HG03280 (cell line): ENCODE measurements at regions not wholly inside any gene's neighbourhood (a gene's known extent, or its start where the extent isn't known, plus 50 kb on each side); places are given as distances from the start of the nearest gene placed in this dataset.
"Not testable (repeated sequence)": the region's sequence is repeated elsewhere in the genome, so short reads cannot be mapped to it uniquely, and the experiment has no call there.

ENCODE experiments used
- ATAC-seq: cut with Tn5 transposase; IDR thresholded peaks from one replicate; pipeline ENCODE4 v1.9.1; 2021; ENCODE audit warnings: mild to moderate bottlenecking, moderate library complexity; ENCODE audit not compliant: unreplicated experiment

DNA sequence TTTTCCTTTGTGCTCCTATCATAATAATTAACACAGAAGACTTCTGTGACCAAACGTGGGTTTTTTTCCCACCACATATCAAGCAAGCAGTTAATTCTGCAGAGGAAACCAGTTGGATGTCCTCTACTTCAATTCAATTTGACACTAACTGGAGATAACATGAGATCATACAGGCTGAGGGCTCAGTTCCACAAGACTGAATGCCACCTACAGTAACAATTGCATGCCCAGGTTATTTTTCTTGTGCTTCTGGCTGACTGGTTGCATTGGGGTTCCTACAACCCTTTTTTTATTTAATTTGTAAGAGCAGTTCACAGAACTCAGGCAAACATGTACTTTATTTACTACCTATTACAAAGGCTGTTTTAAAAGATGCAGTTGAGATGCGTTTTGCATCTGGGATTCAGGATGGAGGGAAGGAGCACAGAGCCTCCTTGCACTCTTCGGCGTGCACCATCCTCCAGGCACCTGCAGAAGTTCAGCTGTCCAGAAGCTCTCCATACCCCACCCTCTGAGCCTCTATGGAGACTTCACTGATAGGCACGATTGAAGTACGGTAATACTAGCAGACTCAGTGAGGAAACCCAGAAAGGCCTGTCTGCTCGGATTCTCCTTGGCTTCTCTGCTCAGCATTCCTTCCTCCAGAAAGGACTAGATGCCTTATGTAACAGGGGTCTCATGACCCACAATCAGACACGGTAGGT is 425.2 kb upstream of the CDH9 start:
- ATAC-seq = no peak

DNA sequence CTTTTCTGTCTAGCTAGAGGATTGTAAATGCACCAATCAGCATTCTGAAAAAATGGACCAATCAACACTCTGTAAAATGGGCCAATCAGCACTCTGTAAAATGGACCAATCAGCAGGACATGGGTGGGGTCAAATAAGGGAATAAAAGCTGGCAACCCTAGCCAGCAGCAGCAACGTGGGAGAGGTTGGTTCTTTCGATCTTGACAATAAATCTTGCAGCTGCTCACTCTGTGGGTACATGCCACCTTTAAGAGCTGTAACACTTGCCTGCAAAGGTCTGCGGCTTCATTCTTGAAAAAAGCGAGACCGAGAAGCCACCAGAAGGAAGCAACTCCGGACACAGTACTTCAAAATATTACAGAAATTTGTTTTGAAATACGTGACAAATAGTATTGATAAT is 424.6 kb upstream of the CDH9 start:
- ATAC-seq = no peak

DNA sequence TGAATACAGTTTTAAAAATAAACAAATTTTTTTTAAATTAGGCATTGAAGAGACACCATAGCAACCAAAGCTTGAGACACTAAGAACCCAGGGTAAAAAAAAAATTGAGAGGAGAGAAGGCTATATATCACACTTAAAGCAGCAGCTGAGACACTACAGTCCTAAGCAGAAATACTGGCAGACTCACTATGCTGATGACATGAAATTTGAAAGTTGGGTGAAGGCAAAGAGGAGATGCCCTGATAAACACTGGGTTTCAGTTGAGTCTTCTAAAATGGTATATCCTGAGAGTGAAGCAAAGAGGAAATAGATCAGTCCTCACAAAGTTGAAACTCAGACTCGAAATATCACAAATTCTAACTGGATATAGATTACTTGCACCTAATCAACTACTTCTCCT is 419.9 kb upstream of the CDH9 start:
- no peak for ATAC-seq

DNA sequence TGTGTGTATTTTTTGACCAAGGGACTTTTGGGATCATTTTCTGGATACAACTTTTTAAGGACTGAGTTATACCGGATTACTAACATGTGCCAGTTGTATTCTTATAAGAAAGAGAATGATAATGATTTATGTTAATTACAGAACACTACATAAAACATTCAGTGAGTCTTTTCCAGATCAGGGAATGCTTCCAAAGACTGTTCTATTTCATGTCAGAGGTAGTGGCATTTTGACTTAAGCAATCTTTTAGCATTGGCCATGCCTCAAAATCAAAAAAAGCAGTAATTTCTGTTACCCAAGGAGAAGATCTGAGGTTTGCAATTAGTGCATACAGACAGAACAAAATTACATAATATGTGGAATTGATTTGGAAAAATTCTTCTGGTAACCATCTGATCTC is 413.0 kb upstream of the CDH9 start:
- no peak for ATAC-seq

DNA sequence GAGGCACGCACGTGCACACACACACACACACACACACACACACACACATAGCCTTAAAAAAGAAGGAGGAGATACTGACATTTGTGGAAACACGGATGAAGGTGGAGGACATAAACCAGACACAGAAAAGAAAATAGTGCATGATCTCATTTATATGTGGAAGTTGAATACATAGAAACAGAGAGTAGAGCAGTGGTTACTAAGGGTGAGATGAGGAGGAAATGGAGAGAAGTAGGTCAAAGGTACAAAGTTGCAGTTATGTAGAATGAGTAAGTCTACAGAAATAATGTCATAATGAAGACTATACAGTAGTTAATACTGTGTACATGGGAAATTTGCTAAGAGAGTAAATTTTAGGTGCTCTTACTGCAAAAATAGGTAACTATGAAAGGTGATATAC is 412.2 kb upstream of the CDH9 start:
- no peak for ATAC-seq

DNA sequence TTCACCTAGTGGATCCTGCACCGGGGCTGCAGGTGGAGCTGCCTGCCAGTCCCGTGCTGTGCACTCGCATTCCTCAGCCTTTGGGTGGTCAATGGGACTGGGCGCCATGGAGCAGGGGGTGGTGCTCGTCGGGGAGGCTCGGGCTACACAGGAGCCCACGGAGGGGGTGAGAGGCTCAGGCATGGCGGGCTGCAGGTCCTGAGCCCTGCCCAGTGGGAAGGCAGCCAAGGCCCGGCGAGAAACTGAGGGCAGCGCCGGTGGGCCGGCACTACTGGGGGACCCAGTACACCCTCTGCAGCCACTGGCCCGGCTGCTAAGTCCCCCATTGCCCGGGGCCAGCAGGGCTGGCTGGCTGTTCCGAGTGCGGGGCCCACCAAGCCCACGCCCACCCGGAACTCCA is 401.0 kb upstream of the CDH9 start:
- ATAC-seq = not testable (repeated sequence)

DNA sequence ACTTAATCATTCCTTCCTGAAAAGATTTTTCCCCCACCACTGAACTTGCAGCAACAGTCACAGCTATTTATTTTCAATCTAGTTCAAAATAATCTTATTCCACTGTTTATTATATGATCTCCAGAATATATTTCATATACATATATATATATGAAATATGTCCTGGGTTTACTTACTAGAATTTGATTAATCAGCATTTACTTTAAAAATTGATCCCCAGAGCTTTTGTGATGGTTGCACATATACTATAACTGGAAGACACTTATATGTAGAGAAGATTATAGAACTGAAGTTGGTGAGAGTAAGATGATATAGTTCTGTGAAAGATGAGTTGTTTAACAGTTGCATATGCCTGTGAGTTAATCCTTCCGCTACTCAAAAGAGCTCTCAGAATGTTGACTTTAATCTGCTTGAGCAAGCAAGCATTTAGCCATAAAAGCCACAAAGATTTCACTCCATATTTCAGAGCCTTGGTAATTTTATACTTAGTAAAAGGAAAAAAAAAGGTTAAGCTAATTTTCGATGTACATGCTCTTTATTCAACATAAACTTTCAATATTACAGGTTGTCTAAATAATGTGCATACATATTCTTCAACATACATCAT is 399.3 kb upstream of the CDH9 start:
- no peak for ATAC-seq

DNA sequence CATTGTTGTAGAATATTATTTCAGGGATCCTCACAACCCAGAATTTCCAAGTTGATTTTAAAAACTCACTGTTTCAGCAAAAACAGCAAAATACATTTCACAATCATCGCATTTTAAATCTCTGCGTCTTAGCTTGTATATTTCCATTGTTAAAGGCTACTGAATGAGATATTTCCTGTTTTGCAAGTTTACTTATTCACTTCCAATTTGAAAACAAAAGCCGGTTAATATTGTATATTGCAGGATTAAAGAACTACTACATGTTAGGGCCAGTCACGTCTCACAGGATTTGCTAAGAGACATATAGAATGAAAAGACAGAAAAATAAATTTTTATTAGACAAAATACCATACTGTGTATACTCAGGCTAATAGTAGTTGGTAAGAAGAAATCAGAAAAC is 395.9 kb upstream of the CDH9 start:
- ATAC-seq = no peak

DNA sequence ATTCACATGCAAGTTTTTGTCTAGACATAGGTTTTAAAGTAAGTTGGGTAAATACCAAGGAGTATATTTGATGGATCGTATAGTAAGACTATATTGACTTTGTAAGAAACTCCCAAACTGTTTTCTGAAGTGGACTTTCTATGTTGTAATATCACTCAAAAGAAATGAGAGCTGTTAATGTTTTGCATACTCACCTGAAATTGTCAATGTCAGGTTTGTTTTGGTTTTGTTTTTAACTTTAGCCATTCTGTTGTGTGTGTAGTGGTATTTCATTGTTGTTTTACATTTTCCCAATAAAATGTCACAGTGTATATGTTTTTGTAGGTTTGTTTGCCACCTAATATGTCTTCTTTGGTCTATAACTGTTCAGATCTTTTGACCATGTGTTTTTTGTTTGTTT is 375.7 kb upstream of the CDH9 start:
- no peak for ATAC-seq

DNA sequence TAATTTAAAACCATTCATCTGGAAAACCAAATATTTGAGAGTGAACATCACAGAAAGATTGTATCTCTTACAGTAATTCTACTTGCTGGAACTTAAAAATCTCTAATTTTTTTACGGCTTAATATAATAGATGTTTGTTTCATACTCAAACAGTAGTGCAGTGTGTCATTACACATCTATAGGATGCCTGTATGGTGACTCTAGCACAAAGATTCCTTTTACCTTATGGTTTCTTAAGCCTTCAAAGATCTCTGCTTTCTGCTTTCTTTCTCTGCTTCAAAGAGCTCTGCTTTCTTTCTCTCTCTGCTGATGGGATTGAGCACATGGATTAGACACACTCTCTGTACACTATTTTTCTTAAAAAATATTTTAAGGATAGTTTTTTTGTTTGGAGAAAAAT is 374.0 kb upstream of the CDH9 start:
- ATAC-seq = no peak

DNA sequence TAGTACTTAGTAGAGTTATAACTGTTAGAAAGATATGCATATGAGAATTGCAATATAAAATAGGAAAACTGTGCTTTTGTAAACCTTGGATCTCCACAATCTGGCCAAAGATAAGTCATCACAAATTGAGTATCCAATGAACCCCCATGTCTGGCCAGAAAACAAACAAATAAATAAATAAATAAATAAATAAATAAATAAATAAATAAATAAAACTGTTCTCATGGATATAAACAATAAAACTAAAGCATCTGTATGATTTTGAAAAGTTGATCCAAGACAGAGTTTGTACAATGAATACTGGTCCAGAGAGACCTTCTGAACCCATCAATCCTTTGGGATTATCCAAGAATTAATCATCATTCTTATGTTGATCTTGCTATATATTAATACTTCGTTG is 367.6 kb upstream of the CDH9 start:
- ATAC-seq = no peak

DNA sequence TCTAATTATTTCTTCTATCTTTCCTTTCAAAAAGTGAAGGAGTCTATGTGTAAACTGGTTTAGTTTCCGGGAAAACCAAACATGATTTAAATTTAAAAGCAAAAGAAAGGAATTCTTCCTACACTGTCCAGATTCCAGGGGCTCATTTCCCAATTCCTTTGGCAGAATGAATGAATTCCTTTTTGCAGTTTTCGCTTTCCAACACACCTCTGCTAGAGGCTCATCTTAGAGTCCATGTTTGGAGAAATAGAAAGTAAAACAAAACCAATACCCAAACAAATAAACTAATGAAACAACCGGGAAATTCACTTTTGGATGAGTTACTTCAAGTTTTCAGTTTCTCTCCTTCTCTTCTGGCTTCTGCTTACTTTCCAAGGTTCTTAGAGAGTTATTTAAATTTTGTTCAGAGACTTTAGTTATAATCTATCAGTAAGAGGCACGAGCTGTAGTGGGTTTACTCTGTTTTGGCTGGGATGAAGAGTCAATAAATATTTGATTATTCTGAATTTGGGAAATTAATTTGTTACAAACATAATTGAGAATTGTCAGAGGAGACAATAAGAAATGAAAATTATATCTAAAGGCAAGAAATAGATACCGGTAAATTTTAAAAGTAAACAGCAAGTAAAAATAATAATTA is 365.0 kb upstream of the CDH9 start:
- no peak for ATAC-seq

DNA sequence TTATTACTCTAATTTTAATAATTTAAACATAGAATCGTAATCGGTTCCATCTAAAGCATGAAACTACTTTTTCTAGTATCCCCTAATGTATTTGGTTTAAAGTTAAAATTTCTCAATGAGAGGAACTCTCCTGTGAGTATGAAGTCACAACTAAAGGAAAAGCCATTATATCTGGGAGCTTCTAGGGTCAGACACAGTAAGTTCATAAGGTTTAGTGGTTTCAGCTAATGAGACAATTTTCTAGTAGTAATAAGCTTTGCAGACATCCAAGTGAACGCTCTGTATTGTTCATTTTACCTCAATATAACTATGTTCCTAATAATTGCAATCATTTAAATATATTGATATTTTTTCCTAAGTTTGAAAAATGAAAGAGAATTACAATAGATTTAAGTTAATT is 364.4 kb upstream of the CDH9 start:
- ATAC-seq = no peak

DNA sequence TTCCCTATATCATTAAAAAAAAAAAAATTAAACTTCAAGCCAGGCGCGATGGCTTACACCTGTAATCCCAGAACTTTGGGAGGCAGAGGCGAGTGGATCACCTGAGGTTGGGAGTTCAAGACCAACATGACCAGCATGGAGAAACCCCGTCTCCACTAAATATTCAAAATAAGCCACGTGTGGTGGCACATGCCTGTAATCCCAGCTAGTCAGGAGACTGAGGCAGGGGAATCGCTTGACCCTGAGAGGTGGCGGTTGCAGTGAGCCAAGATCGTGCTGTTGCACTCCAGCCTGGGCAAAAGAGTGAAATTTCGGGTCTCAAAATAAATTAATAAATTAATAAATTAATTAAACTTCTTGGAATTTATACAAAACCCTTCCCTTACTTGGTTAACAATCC is 358.6 kb upstream of the CDH9 start:
- ATAC-seq = no peak

DNA sequence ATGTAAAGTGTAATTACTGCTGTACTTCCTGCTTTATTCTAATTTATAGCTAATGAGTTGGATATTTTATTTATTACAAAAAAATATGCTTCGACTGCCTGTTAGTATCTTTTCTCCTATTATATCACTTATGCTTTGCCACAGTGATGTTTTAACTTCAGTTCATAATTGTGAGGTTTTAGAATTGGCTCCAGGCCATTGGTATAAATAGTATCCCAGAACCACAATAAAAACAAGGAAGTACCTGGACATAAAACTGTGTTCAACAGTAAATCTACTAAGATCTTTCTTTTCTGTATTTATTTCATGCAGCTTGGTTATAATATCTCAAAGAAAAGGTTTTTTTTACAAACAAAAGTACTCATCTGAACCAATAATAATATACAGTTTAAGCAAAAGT is 354.3 kb upstream of the CDH9 start:
- no peak for ATAC-seq

DNA sequence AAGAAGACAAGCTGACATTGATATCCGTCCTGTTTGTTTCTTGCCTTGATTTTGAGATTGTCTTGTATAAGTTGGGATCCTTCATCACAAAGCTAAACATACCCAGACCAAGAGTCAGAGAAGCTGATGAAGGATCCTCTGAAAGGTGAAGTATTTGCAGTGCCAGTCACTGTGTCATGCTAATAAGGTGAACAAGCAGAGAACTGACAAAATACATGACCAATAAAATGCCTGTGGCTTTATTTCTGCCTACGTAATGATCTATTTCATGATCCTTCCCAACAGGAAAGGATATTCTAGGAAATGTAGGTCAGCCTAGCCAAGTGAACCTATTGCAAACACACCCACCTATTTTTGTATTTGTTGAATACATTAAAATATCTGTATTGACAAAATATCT is 351.3 kb upstream of the CDH9 start:
- ATAC-seq = no peak

DNA sequence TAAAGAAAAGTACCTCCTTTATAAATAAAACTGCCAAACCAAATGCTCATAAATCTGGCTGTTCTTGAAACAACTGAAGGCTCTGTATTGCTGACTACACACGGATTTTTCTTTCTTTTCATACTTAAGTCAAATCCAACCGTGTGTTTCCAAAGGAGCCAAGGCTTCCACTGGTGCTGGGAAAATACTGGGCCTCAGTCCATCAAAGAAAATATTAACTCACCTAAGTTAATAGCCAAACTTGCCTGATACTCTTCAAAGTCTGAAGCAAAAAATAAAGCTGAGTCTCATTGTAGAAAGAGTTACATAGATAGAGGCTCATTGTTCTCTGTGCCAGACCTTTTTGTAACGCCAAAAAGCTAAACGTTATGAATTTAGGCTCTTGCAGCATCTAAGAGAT is 350.4 kb upstream of the CDH9 start:
- no peak for ATAC-seq

DNA sequence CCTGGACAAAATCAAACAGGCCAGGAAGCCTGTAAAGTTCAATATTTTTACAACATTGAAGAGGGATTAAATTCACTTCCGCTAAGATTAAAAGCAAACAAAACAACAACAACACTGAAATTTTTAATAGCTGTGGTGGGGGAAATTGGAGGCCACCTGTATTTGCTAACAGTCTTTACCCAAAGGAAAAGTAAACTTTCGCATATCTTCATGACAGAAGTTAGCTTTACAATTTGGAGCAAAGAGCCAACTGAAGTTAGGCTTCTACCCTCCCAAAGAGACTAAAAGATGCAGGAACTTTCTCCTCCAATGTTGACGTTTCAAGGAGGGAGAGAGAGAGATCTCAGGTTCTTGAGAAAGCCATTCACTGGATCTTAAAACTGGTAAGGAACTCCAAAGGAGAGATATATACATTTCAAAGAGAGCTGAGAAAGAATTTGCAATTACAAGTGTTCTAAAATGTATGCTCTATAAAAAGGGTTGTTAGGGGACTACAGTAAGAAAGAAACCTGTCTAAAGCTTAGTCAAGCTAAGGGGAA is 349.2 kb upstream of the CDH9 start:
- no peak for ATAC-seq

DNA sequence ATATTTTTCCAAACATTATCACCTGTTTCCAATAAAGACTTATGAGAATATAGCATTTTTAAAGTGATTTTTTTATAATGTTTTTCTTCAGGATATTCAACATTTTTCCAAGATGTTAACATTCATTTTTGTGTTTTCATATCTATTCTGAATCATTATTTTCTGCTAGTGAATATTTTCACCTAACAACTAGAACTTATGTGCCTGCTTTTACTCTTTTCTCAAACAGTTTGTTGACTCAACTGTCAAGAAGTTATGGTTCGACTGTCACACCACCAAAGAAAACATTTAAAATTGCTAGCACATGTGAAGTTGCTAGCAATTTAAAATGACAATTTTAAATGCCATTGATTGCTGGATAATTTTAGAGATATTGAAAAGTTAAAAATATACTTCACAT is 343.3 kb upstream of the CDH9 start:
- no peak for ATAC-seq

DNA sequence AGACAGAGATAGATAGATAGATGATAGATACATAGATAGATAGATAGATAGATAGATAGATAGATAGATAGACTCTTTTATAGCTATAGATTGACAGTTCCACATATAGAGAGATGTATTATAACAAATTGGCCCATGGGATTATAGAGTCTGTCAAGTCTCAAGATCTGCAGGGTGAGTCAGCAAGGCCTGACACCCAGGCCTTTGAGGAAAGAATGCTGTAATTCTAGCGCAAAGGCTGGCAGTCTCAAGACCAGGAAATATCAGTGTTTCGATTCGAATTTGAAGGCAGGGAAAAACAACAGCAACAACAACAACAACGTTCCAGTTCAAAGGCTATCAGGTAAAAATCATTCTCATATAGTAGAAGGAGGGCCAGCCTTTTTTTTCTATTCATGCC is 339.2 kb upstream of the CDH9 start:
- ATAC-seq = no peak

DNA sequence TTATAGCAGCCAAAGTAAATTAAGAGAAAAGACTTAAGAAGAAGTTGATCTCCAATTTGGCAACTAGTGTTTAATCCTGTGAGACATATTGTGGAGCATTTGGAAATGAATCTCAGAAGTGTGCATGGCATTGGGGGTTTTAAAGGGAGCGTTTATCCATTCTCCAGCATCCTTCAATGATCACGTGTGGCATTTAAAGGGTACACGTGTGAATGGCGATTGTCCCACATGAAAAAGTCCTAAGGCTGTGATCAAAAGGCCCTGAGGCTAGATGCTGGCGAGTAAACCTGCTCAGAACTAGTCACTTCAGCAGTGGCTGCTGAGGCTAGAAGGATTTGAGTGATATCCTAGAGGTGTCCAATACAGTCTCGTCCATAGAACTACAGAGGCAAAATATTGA is 315.6 kb upstream of the CDH9 start:
- ATAC-seq = no peak

DNA sequence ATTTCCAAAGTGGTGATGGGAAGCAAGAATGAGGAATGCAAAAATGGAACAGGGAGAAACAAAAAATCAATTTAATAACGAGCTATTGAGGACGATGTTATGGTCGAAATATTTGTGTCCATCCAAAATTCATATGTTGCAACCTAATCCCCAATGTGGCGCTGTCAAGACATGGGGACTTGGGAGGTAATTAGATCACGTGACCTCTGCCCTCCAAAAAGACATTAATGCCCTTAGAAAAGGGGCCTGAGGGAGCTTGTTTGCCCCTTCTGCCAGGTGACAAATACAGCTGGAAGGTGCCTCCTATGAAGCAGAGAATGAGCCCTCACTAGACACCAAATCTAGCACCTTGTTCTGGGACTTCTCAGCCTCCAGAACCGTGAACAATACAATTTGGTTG is 315.2 kb upstream of the CDH9 start:
- ATAC-seq = no peak
